ENCODE measurements at regions not wholly inside any gene's neighbourhood (a gene's known extent, or its start where the extent isn't known, plus 50 kb on each side); places are given as distances from the start of the nearest gene placed in this dataset.

GRCh38 chr5:2038321-2039179, 155.8 kb upstream of the IRX4 start:
- peak; percentile 73 for DNase-seq (ENCODE audit: low read depth)

GRCh38 chr5:2036885-2037284, 154.2 kb upstream of the IRX4 start:
- DNase-seq (ENCODE audit: low read depth) = no peak

GRCh38 chr5:2032432-2032831, 149.7 kb upstream of the IRX4 start:
- no peak for DNase-seq (ENCODE audit: low read depth)

- no peak for DNase-seq (ENCODE audit: low read depth)
Measured at GRCh38 chr5:2031581-2031980, 148.9 kb upstream of the IRX4 start.

- no peak for DNase-seq (ENCODE audit: low read depth)
Measured at GRCh38 chr5:2030131-2030530, 147.4 kb upstream of the IRX4 start.

- no peak for DNase-seq (ENCODE audit: low read depth)
Measured at GRCh38 chr5:2029206-2029605, 146.5 kb upstream of the IRX4 start.

GRCh38 chr5:2027790-2028189, 145.1 kb upstream of the IRX4 start:
- no peak for DNase-seq (ENCODE audit: low read depth)

- peak; percentile 54 for DNase-seq (ENCODE audit: low read depth)
Measured at GRCh38 chr5:2024986-2025721, 142.4 kb upstream of the IRX4 start.

- no peak for DNase-seq (ENCODE audit: low read depth)
Measured at GRCh38 chr5:2023196-2023595, 140.5 kb upstream of the IRX4 start.

GRCh38 chr5:2022436-2022835, 139.7 kb upstream of the IRX4 start:
- no peak for DNase-seq (ENCODE audit: low read depth)

GRCh38 chr5:2021484-2022176, 138.9 kb upstream of the IRX4 start:
- no peak for DNase-seq (ENCODE audit: low read depth)

GRCh38 chr5:2020730-2021129, 138.0 kb upstream of the IRX4 start:
- DNase-seq (ENCODE audit: low read depth) = no peak

GRCh38 chr5:2019716-2020115, 137.0 kb upstream of the IRX4 start:
- no peak for DNase-seq (ENCODE audit: low read depth)

GRCh38 chr5:2018390-2018724, 135.6 kb upstream of the IRX4 start:
- no peak for DNase-seq (ENCODE audit: low read depth)

- DNase-seq (ENCODE audit: low read depth) = no peak
Measured at GRCh38 chr5:2017540-2018389, 135.0 kb upstream of the IRX4 start.

GRCh38 chr5:2015961-2016360, 133.2 kb upstream of the IRX4 start:
- DNase-seq (ENCODE audit: low read depth) = no peak

GRCh38 chr5:2015124-2015848, 132.6 kb upstream of the IRX4 start:
- no peak for DNase-seq (ENCODE audit: low read depth)

GRCh38 chr5:2014058-2014610, 131.4 kb upstream of the IRX4 start:
- DNase-seq (ENCODE audit: low read depth) = no peak

GRCh38 chr5:2013301-2014057, 130.8 kb upstream of the IRX4 start:
- DNase-seq (ENCODE audit: low read depth) = no peak

GRCh38 chr5:2012885-2013284, 130.2 kb upstream of the IRX4 start:
- no peak for DNase-seq (ENCODE audit: low read depth)
